NCI-H187 (cell line): ENCODE measurements at regions not wholly inside any gene's neighbourhood (a gene's known extent, or its start where the extent isn't known, plus 50 kb on each side); places are given as distances from the start of the nearest gene placed in this dataset.

ENCODE experiments used
- DNase-seq, 2 experiments: peaks; one replicate each; lab custom pipeline; 2025; lab: John Stamatoyannopoulos, UW

DNA sequence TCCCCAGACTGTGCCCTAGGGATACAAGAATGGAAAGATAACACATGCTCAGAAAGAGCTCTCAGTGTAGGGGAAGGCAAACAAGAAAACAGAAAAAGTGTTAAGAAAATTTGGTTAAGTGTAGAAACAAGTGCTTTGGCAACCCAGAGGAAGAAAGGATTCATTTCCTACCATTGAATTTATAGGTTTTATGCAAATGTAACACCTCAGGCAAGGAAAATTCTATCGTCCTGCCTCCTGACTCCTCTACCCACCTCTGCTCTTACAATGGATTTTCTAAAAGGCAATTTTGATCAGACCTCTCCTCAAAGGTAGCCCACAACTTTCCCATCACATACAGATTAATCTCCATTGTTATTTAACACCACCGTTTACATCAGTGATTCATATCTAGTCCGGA is 298.7 kb downstream of the RFC3 start:
- no peak for DNase-seq

DNA sequence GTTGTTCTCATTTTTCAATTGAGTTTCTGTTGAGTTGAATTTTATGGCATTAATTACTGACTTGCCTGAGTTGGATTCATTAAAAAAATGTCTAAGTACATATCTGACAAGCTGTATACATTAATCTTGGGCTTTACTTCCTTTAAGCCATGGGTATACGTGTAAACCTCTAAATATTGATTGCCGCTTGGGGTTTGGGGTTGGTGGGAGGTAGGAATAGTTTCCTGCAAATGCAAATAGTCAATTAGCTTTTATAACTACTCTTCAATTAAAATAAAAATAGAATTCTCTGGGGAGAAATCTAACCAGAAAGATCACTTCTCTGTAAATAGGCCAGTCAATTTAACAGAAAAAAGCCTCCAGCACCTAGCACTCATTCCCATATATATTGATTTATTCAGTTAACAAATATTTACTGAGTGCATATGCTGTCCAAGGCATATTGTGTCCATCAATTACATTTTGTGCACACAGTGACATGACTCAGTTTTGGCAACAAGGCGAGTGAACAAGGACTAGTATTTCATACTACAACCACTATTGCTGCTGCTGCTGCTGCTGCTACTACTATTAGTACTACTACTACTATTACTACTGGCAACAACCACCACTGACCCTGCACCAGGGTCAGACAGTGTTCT is 306.8 kb downstream of the RFC3 start:
- no peak for DNase-seq

DNA sequence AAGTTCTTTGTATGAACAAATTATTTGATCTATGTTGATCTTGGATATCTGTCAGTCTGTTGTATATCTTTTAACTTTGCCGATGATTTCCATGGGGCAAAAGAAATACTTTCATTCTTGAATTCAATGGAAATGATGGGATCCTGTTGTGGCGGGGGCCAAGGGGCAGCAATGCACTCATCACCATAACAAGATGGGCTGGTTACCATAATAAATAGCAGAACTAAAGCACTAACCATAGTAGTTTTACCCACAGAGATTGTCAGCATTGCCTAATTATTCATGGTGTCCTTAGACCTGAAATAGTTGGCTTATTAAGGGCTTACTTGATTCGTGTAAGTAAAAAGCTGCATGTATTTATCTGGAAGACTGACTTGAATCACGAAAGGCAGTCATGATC is 309.6 kb downstream of the RFC3 start:
- no peak for DNase-seq

DNA sequence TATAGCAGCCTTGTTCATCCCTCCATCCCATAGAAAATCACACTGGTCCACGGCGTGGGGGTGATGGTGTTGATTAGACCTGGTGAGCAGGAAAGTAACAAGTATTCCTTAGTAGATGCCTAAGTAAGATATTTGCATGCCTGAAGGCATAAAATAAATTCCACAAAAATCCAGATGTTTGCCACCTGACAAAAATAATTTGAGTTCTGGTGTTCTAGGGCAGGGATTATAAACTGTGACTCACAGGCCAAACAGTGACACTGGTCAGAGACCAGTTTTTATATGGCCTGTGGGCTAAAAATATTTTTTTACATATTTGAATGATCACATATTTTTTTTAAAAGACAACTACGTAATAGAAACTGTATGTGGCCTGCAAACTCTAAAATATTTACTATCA is 310.7 kb downstream of the RFC3 start:
- DNase-seq = no peak

DNA sequence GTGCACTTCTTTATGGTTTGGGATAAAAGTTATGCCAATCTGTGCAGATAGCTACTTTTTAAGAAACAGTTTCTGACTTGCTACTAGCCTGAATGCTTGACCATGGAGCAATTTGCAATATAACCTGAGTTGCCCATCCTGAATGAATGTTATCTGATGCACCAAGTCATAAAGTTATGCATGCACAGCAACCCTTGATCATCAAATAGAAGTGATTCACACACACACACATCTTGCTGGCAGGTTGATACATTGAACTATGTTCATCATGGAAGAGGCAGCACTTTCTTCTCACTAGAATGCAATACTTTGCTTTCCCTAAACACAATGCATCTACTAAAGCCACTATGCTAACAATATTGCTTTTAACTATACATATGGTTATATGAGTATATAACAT is 311.5 kb downstream of the RFC3 start:
- DNase-seq = no peak

DNA sequence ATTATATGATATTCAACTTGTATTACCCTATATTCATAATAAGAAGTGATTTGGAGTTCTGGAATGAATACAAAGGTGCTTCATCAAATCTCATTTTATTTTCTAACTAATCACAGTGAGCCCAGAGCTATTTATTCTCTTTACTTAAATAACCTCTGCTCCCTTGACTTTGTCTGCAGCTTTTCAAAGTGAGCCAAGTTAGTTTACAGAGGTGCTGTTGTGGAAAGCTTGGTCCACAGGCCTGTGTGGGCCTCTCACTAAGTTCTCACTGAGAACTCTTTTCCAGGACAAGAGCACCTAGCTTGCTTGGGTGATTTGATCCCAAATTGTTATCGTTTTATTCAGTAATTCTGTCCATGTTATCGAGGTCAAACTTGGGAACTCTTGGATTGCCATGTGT is 319.3 kb downstream of the RFC3 start:
- no peak for DNase-seq

DNA sequence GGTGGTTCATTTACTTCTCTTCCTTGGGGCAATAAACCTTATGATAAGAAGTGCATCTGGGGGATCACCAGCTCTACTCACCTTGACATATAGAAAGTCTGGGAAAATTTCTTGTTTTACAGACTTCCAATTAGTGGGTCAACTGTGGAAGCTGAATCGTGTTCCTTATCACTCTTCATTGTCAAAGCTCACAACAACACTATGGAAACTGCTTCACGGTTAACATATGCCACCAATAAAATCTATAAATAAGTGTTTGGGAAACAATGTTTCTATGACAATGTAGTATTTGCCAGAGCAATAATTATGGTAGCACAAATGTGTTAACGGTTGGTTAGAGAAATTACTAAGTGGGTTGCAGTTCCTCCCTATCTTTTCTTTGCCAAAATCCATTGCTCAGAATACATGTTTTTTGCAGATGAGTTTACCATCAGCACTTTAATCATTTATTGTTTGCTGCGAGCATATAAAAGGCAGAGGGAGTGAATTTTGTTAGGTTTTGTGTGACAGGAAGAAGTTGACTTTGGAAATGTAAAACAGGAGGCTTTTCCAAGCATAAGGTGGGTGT is 321.8 kb downstream of the RFC3 start:
- DNase-seq = no peak

DNA sequence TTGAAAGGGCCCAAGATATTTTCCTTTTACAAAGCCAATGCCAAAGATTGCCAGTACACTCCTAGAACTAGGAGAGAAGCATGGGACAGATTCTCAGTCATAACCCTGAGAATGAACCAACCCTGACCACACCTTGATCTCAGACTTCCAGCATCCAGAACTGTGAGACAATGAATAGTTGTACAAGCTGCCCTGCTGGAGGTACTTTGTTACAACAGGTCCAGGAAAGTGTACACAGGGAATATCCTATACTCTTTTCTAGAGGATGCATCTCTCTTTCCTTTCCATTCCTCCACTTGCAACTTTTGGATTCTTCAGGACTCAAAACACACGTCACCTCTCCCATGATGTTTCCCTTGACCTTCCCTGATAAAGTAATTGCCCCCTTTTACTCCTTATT is 325.7 kb downstream of the RFC3 start:
- DNase-seq = no peak

DNA sequence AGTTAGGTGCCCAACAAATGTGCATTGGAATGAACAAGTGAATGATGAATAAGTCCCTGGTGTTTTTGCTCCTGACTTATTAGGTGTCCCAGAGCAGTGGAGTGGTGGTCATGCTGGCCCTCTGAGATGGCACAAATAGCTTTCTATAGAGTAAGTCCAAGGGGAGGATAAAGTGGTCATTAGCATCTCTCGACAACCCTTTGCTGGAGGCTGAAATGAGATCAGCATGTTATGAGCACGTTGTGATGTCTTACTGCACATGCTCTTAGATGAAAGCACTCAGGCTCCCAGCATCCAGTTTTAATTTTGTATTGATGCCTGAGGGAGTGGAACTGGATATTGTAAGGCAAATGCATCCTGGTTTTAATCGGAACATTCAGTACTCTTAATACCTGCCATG is 326.2 kb downstream of the RFC3 start:
- no peak for DNase-seq

DNA sequence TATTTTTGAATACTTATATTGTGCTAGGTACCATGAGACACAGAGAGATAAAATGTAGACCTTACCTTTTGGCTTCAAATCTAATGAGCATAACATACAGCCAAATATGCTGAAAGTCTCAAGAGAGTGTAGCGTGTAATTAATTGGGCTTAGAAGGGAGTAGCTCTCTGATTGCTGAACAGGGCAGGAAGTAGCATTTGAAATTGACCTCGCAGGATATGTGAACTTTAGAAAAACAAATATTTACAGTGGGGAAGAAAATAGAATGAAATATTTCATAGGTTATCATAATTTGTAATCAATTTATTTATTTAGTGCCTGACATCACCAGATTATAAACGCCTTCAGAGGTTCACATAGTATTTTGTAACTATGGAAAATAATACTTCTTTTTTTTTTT is 327.1 kb downstream of the RFC3 start:
- no peak for DNase-seq

DNA sequence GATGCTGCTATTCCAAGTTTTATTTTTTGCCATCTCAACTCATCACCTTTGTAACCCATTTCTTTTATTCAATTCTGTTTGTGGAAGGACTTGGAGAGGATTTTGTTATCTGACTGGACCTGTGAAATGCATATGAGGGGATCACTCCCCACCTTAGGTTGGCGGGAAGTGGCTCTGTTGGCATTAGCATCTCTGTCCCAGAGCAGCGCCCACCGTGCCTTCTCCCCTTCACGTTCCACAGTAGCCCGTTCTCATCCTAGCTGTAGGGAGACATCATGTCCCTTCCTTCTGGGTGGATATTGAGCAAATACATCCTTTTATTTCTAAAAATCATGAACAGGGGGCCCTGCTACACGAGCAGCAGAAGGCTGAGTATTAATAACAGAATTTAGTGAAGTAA is 330.4 kb downstream of the RFC3 start:
- DNase-seq = no peak

DNA sequence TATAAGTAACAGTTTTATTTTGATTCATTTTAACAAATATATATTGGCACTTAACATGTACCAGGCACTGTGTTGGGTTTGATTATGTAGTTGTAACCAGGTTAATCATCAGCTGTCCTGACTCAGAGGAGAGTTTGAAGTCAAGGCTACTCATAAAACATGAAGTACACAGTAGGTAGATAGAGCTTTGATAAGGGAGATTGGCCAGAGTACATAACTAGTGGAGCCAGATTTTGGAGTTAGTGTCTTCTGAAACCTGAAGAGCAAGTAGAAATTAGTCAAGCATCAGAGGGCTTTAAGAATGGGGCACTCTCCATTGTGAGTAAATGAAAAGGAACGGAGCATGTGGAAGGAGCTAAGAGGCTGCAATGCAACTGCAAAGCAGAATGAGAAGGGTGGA is 333.9 kb downstream of the RFC3 start:
- no peak for DNase-seq

DNA sequence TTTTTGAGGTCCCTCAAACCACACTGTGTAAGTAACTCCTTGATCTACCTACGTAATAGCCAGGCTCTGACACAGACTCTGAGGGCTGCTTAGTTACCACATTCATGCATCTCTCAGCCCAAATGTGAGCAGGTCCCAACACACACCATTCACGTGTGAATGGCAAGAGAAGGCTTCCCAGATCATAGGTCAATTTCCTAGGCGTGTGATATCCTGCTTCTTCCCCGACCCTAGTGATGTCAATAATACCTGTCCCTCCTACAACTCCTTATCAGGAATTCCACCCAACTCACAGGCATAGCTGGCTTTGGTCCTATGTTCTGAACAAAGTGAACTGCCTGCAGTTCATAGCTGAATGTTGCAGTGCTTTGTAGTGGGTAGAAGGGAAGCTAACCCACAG is 334.5 kb downstream of the RFC3 start:
- DNase-seq = no peak

DNA sequence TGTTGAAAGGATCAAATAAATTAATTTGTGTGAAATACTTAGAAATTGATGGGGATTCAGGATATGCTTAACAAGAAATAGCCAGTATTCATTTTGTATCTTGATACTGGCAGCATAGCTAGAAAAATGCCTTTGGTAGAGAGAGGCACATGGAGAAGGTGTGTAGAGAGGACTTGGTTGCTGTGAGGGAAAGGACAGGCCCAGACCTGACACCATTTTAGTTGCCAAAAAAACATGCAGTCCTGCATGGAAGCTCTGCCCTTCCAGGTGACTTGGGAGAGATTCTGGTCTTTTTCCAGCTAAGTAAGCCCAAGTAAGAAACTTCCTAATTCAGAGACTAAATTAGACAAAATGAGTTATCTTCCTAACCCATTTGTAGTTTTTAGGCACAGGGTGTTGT is 335.0 kb downstream of the RFC3 start:
- no peak for DNase-seq

DNA sequence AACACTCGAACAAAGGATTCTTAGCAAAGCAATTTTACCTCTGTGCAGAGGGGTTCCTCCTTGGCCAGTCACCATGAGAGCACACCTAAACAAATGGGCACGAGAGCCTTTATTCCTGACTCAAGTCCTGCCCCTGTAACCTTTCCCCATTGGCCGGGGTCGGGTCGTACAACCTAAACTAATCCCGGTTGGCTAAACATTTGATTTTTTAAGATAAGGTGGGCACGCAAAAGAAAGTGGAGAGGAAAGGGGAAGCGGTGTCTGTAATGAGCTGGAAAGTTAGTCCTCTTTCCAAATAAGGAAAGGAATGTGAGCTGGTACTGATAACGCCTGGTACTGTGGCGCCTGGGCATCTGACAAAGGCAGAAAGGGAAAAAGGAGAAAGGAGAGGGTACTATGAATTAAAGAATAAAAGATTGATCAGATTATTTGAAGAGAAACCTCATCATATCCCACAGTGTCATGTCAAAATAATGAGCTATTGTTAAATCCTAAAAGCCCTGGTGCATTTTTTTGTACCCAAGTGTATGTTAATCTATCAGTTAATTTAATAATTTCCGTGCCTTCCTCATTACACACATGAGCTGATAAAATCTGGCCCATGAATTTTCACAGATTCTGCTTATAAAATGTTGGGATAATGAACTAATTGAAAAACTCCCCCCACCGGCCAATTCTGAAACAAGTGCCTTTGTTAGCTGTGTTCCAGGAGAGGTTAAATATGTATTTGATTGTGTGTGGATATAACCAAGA is 335.7 kb downstream of the RFC3 start:
- no peak for DNase-seq

DNA sequence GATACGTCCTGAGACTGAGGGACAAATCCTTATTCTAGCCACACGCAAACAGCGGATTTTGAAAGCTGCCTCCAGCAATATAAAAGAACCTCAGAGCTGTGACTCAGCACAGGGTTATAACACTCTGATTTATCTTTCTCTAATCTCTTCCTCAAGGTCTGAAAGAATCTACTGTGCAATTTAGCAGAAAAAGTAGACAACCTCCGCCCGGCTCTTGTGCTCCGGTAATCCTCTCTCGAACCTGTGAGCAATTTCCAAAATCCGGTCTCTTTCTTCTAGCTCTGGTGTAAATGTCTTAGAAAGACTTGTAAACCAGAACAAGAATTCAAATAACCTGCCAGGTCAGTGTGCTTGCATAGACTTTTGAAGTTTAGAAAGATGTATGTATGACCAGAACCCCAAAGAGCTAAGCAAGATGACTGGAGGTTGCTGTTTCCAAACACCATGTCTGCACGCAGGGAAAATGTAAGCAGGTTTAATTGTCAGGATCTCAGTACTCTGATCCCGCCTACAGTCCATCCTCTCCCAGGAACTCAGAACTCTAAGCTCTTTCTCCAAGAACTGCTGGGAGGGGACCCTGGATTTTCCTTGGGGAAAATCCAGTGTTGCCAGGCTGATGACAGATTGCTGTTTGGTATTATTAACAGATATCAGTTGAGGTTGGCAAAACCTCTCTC is 338.1 kb downstream of the RFC3 start:
- no peak for DNase-seq

DNA sequence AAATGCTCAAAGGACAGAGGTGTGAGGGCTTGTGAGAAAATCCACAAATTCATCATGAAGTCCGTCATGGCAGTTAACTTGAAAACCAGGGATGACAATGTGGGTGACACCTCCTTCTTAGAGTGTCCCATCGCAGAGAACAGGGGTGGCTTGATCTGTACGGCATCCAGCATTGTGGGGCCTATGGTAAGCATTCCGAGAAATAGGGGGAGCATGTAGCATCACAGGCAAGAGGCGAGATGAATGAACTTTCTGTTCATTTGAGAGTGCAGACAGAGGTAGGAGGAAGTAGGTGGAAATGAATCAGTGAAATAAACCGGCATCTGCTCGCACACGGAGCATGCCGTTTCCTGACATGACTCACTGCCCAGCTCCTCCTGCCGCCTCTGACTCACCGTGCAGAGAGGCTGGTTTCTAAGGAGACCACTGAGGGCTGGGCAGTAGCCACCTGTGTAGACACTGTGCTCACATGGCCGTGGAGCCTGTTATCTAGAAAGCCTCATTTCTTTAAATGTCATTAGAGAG is 339.0 kb downstream of the RFC3 start:
- DNase-seq = peak in 1 of 2 experiments; percentile 38

DNA sequence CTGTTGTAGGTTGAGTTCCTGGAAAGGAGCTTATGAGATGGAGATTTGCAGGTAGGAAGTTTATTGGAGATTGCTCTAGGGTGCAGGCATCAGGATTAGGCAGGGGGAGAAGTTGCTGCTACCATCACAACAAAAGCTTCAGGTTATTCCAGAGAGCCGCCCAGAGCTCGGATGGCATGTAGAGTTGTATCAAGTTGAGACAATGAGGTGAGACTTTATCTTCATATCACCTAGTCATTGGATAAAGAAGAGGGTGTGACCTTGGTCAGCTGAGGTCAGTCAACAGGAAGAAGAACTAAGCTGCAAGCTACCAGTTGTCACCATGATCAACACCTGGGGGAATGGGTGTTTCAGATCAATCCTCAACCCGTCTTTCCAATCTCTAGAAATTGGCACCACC is 342.0 kb downstream of the RFC3 start:
- no peak for DNase-seq

DNA sequence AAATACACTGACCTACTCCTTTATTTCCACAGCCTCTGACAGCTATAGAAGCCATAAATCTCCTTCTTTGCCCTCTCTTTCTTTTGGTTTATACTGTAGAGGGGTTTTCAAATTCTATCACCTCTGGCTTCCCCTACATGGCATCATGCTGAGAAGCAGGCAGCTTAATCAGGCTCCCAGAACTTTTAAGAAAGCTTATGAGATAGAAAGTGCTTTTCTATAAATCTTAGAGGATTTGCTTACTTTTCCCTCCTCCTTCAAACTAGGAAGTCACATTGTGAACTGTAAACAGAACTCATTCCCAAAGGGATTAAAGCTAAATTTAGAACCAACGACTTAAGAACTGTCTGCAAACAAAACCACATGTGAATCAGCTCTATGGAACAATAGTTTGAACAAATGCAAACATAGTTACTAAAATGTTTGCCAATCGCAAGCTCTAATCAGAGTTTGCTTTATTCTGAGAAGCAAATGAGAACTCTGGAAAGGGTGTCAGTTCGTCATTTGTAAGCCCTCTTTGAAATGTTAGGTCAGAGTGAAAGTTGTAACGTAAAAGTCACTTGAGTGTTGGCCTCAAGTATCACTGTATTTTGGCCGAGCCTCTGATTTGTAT is 344.1 kb downstream of the RFC3 start:
- DNase-seq = no peak

DNA sequence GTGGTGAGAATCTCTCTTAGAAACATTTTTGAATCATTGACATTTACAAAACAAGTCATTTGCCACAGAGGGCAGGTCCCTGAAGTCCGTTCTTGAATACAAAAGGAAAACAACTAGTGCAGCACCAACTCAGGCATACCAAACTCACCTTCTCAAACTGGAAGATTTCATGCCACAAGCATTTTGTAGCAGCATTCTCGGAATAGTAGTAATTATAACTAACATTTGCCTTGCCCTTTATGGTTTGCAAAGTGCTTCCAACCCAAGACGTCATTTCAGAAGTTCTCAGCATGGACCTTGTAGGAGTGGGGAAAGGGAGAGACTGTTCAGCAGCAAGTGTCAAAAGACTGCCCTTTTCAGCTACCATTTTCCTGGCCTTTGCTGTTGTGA is 344.6 kb downstream of the RFC3 start:
- DNase-seq = no peak

DNA sequence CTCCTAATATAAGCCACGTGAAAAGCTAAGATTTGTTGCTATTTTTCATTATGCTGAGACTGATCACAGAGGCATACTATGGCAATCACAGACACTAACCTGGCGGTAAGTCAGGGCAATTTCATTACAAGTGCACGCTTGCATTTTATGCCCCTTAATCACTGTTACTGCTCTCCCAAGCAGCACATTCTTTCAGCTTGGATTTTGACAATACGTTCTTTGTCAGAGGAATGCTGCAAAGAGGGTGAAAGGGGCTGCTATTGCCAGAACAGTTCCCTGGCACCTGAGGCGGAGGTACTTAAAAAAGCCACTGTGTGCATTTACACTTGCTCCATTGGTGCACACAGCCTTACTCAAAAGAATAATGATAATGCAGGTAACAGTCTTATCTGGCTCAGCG is 346.6 kb downstream of the RFC3 start:
- DNase-seq = no peak

DNA sequence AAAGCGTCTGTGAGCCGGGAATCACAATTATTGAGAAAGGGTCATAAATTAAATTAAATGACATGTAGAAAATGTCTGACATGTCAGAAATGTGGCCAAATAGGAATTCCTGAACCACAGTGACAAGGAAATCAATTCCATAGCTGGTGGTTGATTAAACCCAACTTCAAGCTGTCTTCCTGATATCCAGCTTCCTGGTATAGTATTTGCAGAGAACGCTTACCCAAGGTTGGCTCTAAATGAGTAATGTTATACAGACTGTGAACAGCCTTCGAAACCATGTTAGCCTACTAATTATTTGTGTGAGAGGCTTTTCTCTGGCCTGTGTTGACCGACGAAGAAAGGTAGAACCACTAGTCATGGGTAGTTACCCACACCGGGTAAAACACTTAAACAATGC is 347.2 kb downstream of the RFC3 start:
- DNase-seq = no peak

DNA sequence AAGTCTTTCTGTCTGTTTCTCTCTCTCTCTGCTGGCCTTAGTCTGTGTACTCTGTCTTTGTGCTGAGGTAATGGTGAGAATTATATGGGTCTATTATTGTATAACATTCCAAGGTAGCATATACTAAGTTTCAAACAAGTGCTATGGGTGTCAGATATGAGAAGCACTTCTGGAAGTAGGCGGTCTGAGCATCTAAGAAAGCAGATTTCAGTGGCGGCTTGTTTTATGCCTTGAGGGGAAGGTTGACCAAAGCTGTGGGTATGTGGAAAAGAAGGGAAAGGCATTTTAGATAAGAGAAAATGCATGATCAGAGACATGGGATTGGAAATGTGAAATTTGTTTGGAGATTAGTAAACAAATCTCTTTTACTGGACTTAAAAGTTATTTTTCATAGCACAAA is 348.5 kb downstream of the RFC3 start:
- DNase-seq = no peak
